ENCODE measurements at regions not wholly inside any gene's neighbourhood (a gene's known extent, or its start where the extent isn't known, plus 50 kb on each side); places are given as distances from the start of the nearest gene placed in this dataset.
"Not testable (repeated sequence)": the region's sequence is repeated elsewhere in the genome, so short reads cannot be mapped to it uniquely, and the experiment has no call there.

- no peak for DNase-seq
Observed at GRCh38 chr10:4434105-4434504, 391.9 kb upstream of the AKR1E2 start.

- no peak for DNase-seq
Observed at GRCh38 chr10:4431114-4431863, 394.7 kb upstream of the AKR1E2 start.

DNA sequence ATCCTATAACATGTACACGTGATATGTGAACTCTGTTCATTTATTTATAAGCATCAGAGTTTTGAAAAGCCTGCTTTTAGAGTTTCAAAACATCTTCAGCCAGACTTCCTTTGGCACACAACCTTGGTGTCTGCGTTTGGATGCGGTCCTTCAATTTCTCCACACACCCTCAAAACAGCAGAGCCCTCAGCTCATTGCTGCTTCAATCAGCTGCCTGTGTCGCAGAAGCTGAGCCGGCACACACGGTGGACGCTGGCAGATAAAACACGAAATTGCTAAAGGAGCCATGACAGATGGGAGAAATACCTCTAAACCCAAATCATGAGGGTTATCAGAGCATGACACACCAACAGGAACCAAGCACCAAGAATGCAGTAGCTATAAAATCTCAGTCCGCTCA lies 396.4 kb upstream of the AKR1E2 start:
- DNase-seq: no peak

- DNase-seq: no peak
Observed at GRCh38 chr10:4427532-4427931, 398.5 kb upstream of the AKR1E2 start.

DNA sequence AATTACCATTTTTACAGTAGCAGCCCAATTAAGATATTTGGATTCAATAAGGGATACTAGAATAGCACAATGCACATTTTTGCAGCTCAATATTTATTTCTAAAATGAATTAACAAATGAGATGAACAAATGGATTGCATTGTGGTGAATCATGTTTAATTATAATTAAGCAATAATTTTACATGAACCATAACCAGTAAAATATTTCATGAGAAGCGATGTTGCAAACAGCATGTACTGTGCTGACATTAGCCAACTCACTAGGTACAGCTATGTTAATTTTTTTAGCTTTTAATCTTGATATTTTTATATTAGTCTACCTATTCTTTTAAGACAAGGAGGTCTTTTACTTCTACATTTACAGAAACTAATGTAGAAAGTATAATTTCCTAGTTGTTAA lies 399.1 kb upstream of the AKR1E2 start:
- no peak for DNase-seq

DNA sequence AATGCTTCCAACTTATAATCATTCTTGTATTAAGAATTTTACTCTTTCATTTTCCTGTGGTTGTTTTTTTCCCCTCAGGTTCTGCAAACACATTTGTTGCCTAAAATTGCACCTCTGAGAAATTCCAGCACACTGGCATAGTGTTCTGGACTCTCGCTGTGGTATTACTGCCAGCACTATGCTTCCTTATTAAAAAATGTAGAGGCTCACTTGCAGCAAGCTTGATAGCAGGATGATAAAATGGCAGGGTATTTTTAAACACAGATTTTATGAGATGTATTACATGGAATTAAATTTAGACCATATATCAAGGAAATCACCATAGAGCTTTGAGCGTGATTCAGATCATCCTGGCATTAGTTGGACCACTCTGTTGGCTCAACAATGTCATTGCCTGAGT lies 416.7 kb upstream of the AKR1E2 start:
- no peak for DNase-seq

DNA sequence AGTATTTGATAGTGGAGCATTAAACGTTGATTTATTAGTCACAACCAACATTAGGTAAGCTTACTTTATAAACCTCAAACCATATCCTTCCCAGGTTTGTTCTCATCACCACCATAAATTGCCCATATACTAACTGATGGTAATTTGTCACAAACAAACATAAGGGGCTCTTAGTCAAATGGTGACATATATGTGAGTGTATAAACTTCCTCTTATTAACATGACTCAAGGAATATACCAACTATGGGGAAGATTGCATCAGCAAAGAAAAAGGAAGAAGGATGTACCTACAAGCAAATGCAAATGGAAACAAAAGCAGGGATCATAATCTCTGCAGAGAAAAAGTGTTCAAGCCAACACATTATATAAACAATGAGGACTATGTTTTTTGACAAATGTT lies 418.2 kb upstream of the AKR1E2 start:
- no peak for DNase-seq

DNA sequence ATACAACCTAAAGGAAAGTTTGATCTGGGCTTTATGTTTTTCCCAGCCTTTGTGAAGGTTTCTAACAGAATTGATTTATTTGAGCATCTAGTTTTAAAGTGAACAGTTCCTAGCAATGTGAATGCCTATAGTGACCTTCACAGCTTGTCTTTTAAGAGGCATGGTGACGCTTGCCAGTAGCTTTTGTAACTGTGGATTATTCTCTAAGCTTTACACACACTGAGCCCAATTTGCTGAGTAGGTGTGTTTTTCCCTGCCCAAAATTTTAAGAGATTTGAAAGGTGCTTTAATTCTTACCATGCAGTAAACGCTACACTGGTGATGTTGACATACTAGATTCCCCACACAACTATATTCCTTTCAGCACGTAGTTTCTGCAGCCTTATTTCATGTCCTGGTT lies 420.2 kb upstream of the AKR1E2 start:
- no peak for DNase-seq

DNA sequence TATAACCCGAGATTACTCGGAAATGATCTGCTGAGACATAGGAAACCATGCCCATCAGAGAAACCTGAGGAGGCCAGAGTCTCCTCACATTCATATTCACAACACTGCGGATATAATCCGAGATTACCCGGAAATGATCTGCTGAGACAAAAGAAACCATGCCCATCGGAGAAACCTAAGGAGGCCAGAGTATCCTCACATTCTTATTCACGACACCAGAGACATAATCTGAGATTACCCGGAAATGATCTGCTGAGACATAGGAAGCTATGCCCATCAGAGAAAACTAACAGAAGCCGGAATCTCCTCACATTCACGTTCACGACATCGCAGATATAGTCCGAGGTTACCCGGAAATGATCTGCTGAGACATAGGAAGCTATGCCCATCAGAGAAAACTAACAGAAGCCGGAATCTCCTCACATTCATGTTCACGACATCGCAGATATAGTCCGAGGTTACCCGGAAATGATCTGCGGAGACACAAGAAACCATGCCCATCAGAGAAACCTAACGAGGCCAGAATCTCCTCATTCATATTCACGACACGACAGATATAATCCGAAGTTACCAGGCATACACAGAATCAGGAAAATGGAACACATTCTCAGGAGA lies 422.3 kb upstream of the AKR1E2 start:
- DNase-seq: no peak

DNA sequence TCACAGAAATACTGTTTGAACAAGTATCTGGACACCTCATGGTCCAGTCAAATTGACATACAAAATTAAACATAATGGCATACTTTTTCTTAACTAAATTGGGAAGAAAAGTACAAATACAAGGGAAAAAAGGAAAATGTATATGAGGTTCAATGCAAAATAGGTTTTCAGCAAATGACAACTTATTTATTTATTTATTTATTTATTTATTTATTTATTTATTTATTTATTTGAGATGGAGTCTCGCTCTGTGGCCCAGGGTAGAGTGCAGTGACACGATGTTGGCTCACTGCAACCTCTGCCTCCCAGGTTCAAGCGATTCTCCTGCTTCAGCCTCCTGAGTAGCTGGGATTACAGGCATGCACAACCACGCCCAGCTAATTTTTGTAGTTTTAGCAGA lies 424.9 kb upstream of the AKR1E2 start:
- not testable (repeated sequence) for DNase-seq

DNA sequence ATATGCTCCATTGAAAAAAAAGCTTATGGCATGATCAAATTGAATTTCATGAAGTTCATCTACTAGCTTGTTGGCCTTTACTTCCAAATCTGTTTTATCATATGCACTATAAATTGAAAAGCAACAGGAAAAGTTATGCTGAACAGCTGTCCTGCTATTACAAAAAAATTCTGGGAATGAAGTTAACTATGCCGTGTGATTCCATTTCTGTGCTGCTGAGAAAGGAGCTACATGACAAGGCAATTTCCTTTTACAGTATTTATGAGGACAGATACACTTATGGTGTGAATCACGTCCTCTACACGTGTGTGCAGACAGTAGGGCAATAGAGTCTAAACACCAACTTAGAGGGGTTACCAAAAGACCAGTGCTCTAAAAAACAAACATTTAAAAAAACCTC lies 426.5 kb upstream of the AKR1E2 start:
- no peak for DNase-seq

DNA sequence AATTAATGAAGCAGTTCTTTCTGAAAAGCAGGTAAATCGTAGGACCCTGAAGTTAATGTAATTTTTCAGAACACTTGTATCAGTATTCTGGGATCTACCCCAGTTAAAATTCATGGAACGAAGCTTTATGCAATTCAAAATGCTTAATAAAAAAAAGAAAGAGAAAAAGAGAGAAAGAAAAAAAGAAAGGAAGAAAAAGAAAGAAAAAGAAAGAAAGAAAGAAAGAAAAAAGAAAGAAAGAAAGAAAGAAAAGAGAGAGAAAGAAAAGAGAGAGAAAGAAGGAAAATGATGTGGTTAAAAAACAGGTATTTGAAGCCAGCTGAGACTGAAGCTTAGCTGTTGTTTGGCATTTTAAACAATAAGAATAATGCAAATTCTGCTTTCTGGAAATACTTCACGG lies 427.4 kb upstream of the AKR1E2 start:
- DNase-seq: no peak

DNA sequence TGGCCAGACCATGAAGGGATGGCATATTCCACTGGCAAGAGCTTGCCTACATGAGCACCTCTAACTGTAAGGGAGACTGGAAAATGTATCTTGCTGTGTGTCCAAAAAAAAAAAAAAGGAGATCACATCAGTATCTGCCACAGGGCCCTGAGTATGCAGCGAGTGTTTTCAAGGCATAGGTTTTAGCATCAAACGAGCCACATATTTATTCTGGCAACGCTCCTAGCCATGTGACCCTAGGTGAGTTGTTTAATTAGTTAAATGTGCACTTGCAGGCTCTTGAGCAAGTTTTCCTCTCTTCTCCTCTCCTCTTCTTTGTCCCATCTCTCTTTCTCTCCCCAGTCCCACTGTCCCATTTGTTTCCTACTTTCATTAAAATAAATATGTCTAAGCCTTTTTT lies 428.7 kb upstream of the AKR1E2 start:
- no peak for DNase-seq

DNA sequence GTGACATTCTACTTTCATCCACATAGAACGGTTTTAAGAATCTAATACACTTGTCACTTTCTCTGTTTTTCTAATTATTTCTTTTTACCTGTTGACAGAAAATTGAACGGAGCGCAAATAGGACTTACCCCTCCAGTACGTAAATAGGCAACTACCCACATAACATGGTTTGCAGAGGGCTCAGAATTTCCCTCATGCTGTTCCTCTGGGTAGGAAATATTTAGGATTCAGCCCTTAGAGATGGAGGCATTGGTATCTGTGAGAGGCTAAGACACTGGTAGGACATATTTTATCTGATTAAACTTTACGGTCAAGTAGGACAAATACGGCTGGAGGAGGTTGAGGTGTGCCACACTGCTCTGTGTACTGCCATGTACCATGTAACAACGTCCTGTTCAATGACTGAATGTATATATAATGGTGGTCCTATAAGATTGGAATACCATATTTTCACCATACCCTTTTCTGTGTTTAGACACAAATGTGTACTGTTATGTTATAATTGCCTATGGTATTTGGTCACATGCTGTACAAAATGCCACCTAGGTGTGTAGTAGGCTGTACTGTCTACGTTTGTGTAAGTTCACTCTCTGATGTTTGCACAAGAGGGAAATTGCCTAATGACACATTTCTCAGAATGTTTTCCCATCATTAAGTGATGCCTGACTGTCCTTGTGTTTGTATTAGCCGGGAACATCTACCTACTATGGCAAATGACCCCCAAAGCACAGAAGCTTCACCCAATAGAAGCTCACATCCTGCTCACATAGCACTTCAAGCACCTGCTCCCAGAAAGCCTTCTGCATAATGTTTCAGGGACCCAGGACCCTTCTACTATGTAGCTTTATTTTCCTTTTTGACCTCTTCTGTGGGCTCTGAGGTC lies 429.4 kb upstream of the AKR1E2 start:
- DNase-seq: no peak

- DNase-seq: no peak
Observed at GRCh38 chr10:4395731-4396130, 430.3 kb upstream of the AKR1E2 start.

DNA sequence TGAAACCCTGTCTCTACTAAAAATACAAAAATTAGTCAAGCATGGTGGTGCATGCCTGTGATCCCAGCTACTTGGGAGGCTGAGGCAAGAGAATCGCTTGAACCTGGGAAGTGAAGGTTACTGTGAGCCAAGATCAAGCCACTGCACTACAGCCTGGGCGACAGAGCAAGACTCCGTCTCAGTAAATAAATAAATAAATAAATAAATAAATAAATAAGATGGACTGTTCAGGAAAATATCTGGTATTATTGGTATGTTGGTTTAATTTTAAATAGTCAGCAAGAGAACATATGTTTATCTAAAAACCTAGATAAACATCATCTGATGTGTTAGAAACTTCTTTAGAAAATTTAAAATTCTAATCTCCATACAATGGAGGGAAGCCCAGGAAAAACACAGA lies 431.6 kb upstream of the AKR1E2 start:
- DNase-seq: not testable (repeated sequence)

DNA sequence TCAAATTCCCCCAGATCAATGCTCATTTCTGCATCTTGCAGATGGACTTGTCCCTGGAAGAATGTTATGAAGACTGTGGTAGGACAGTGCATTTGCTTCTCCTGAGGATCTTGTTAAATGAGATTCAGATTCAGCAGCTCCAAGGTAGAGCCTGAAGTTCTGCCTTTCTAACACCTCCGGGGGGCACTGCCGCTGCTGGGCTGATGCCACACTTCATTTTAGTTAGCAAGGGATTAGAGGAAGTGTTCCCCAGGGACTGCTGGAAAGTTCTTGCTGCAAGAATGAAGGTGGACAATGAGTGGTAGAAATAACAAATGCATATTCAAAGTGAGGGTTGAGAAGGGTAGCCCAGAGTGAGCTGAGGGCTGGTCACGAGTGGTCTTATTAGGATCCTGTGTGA lies 434.3 kb upstream of the AKR1E2 start:
- no peak for DNase-seq

DNA sequence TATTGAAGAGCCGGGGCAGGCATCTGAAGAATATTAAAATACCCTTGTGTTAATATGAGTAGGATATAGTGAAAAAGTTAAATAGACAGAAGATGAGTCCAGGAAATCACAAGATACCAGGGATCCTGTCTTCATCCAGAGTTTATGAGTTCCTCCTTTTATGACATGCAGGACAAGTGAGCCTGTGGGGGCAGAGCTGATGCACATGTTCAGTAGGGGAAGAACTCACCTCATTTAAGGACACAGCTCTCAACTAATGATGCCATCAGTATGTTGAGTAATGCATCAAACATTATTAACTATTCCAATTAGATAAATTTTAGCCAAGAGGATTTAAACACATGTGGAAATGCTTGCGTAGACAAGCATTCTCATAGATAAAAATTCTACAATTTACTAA lies 435.8 kb upstream of the AKR1E2 start:
- DNase-seq: no peak

GRCh38 chr10:4385231-4385870 lies 440.7 kb upstream of the AKR1E2 start:
- DNase-seq: no peak

GRCh38 chr10:4384245-4384644 lies 441.8 kb upstream of the AKR1E2 start:
- DNase-seq: no peak

- no peak for DNase-seq
Observed at GRCh38 chr10:4383651-4384098, 442.3 kb upstream of the AKR1E2 start.

DNA sequence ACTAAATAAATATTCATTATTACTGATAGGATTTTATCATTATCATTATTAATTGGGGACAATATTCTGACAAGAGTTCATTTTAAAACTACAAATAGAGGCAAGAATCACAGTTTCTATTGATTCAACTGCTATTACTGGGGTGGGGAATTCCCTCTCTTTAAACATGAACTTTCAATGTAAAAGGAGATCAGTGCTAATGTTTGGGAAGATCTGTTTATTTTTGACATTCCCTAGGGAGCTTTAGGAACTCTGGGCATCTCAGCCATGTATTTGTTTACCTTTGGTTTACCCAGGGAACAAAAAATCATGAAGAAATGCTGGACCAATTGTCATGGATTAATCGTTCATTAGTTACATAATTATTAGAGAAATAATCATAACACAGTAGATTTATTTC lies 443.2 kb upstream of the AKR1E2 start:
- DNase-seq: no peak

GRCh38 chr10:4373612-4374011 lies 452.4 kb upstream of the AKR1E2 start:
- DNase-seq: no peak
